VCaP (cell line): ENCODE measurements at regions not wholly inside any gene's neighbourhood (a gene's known extent, or its start where the extent isn't known, plus 50 kb on each side); places are given as distances from the start of the nearest gene placed in this dataset.

ENCODE experiments used
- H3K27ac ChIP-seq: fragments of 450-650 bp; 2 replicates; pipeline ENCODE4 v1.5.1; 2017
- CTCF ChIP-seq: fragments of 450-650 bp; conservative IDR thresholded peaks from 2 replicates; pipeline ENCODE4 v1.5.1; 2017; ENCODE audit warnings: mild to moderate bottlenecking, moderate library complexity

GRCh38 chr1:212155219-212155618, 119.7 kb downstream of the DTL start:
- TF ChIP-seq CTCF: no peak

GRCh38 chr1:212157252-212157651, 121.7 kb downstream of the DTL start:
- no peak overlapping the region for H3K27ac ChIP-seq
- TF ChIP-seq CTCF: no peak

More at GRCh38 chr1:212155219-212155618, 119.7 kb downstream of the DTL start:
- H3K27ac ChIP-seq: no peak overlapping the region

GRCh38 chr1:212158912-212159796, 123.6 kb downstream of the DTL start:
- no peak for TF ChIP-seq CTCF
- no peak overlapping the region for H3K27ac ChIP-seq

- TF ChIP-seq CTCF: no peak
- H3K27ac ChIP-seq: no peak overlapping the region
Observed at GRCh38 chr1:212161231-212161781, 123.9 kb upstream of the PPP2R5A start.

- no peak for TF ChIP-seq CTCF
- no peak overlapping the region for H3K27ac ChIP-seq
Observed at GRCh38 chr1:212162635-212163034, 122.6 kb upstream of the PPP2R5A start.

- no peak for TF ChIP-seq CTCF
- H3K27ac ChIP-seq: no peak overlapping the region
Observed at GRCh38 chr1:212164095-212164872, 120.9 kb upstream of the PPP2R5A start.

GRCh38 chr1:212166244-212166643, 119.0 kb upstream of the PPP2R5A start:
- no peak overlapping the region for H3K27ac ChIP-seq
- no peak for TF ChIP-seq CTCF
